ENCODE measurements at regions not wholly inside any gene's neighbourhood (a gene's known extent, or its start where the extent isn't known, plus 50 kb on each side); places are given as distances from the start of the nearest gene placed in this dataset.

- TF ChIP-seq, protein P1, sequence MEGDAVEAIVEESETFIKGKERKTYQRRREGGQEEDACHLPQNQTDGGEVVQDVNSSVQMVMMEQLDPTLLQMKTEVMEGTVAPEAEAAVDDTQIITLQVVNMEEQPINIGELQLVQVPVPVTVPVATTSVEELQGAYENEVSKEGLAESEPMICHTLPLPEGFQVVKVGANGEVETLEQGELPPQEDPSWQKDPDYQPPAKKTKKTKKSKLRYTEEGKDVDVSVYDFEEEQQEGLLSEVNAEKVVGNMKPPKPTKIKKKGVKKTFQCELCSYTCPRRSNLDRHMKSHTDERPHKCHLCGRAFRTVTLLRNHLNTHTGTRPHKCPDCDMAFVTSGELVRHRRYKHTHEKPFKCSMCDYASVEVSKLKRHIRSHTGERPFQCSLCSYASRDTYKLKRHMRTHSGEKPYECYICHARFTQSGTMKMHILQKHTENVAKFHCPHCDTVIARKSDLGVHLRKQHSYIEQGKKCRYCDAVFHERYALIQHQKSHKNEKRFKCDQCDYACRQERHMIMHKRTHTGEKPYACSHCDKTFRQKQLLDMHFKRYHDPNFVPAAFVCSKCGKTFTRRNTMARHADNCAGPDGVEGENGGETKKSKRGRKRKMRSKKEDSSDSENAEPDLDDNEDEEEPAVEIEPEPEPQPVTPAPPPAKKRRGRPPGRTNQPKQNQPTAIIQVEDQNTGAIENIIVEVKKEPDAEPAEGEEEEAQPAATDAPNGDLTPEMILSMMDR (conservative IDR thresholded peaks at IDR 0.05): no peak
- no peak for TF ChIP-seq EZH2 (IDR thresholded peaks at IDR 0.05; ENCODE audit: low read depth)
Observed at GRCh38 chr13:22243469-22244163, 572.7 kb downstream of the FGF9 start.
